Calu3 (cell line): ENCODE measurements at regions not wholly inside any gene's neighbourhood (a gene's known extent, or its start where the extent isn't known, plus 50 kb on each side); places are given as distances from the start of the nearest gene placed in this dataset.
"Not testable (repeated sequence)": the region's sequence is repeated elsewhere in the genome, so short reads cannot be mapped to it uniquely, and the experiment has no call there.

ENCODE experiments used
- BruUV-seq: library from RNA; stranded (reverse); fragments of 400-500 nt; replicated peaks from 2 replicates; lab custom pipeline; 2021; lab: Mats Ljungman, UMichigan
- CTCF ChIA-PET: fragments of 300-600 bp; sonication (Branson Sonifier 250); formaldehyde crosslinking; loops from one replicate; lab custom pipeline; 2022; ENCODE audit warnings: antibody characterized with exemption; lab: Charles Lee
- DNase-seq: peaks from one replicate; pipeline ENCODE4 v3.0.0; 2022
- H3K27ac Mint-ChIP-seq: one replicate; pipeline ENCODE4 v1.8.0; 2022; ENCODE audit warnings: mixed read lengths; ENCODE audit not compliant: unreplicated experiment
- H3K27me3 Mint-ChIP-seq: one replicate; pipeline ENCODE4 v1.8.0; 2022; ENCODE audit warnings: mixed read lengths; ENCODE audit not compliant: unreplicated experiment
- H3K36me3 Mint-ChIP-seq: one replicate; pipeline ENCODE4 v1.8.0; 2022; ENCODE audit warnings: mild to moderate bottlenecking, moderate library complexity, mixed read lengths; ENCODE audit not compliant: insufficient read depth, unreplicated experiment
- H3K4me1 Mint-ChIP-seq: one replicate; pipeline ENCODE4 v1.8.0; 2022; ENCODE audit warnings: mild to moderate bottlenecking, low read depth, mixed read lengths; ENCODE audit not compliant: unreplicated experiment
- H3K4me3 Mint-ChIP-seq: one replicate; pipeline ENCODE4 v1.8.0; 2022; ENCODE audit warnings: mild to moderate bottlenecking, low read depth, moderate library complexity, mixed read lengths; ENCODE audit not compliant: unreplicated experiment
- H3K9me3 Mint-ChIP-seq: one replicate; pipeline ENCODE4 v1.8.0; 2022; ENCODE audit warnings: low read depth, mixed read lengths; ENCODE audit not compliant: unreplicated experiment
- intact Hi-C: fragments of 100-400 bp; cut with micrococcal nuclease; formaldehyde crosslinking; loops from one replicate; pipeline ENCODE4 v1.10.0; 2022; ENCODE audit not compliant: unreplicated experiment
- TF ChIP-seq, protein P1 (sequence below): fragments of 200-600 bp; IDR thresholded peaks from one replicate; pipeline ENCODE4 v1.8.0; 2022; ENCODE audit warnings: antibody characterized with exemption; ENCODE audit not compliant: unreplicated experiment

DNA sequence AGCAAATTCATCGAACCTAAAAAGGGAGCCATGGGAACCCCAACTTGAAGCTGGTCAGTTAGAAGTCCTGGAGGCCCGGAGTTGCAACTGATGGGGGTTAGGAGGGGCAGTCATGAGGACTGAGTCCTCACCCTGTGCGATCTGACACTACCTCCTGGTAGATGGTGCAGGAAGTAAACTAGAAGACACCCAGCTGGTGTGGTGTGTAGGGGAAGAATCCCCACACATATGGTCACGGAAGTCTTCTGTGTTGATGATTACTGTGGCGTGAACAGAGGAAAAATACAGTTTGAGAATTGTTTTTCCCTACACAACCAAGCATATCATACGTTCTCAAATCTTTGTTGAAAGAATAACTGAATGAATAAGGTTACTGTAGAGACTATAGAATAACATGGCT lies 164.6 kb upstream of the KCTD7 start:
- H3K27ac Mint-ChIP-seq = no peak overlapping the region
- no peaks in the 10 kb centered on the region for H3K4me1 Mint-ChIP-seq
- intact Hi-C loops = no loop called here
- H3K36me3 Mint-ChIP-seq = no peaks in the 10 kb centered on the region
- H3K9me3 Mint-ChIP-seq = no peaks in the 10 kb centered on the region
- DNase-seq = no peak
- H3K4me3 Mint-ChIP-seq = no peak overlapping the region
- TF ChIP-seq, protein P1, sequence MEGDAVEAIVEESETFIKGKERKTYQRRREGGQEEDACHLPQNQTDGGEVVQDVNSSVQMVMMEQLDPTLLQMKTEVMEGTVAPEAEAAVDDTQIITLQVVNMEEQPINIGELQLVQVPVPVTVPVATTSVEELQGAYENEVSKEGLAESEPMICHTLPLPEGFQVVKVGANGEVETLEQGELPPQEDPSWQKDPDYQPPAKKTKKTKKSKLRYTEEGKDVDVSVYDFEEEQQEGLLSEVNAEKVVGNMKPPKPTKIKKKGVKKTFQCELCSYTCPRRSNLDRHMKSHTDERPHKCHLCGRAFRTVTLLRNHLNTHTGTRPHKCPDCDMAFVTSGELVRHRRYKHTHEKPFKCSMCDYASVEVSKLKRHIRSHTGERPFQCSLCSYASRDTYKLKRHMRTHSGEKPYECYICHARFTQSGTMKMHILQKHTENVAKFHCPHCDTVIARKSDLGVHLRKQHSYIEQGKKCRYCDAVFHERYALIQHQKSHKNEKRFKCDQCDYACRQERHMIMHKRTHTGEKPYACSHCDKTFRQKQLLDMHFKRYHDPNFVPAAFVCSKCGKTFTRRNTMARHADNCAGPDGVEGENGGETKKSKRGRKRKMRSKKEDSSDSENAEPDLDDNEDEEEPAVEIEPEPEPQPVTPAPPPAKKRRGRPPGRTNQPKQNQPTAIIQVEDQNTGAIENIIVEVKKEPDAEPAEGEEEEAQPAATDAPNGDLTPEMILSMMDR = no peak
- CTCF ChIA-PET = interaction anchor here (0.6 kb wide), 1 partner anchor 366 kb away, joined by 8 read pairs; no protein-coding TSS in a partner anchor
- BruUV-seq = no TSS peak
- no peaks in the 10 kb centered on the region for H3K27me3 Mint-ChIP-seq

DNA sequence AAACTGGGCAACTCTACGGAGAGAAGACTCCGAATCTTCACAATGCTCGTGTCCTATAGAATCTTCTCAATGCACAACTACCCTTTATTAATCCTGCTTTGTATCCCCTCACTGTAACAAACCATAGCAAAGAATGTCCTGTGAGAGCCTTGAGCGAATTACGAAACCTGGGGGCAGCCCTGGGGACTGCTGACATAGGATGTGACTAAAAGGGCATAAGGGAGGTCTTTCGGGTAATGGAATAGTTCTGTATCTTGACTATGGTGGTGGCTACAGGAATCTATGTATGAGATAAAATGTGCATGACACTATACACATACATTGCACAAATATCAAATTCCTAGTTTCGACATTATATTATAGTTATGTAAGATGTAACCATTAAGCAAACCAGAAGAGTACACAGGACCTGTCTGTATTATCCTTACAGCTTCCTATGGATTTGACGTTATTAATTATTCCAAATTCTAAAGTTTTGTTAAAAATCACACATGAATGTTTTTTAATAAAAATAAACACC lies 162.5 kb upstream of the KCTD7 start:
- intact Hi-C loops = no loop called here
- Mint-ChIP-seq H3K27me3 (no peaks in the 10 kb centered on the region), H3K36me3 (no peaks in the 10 kb centered on the region), H3K4me1 (no peaks in the 10 kb centered on the region), H3K9me3 (no peaks in the 10 kb centered on the region), H3K27ac (no peak overlapping the region), H3K4me3 (no peak overlapping the region)
- DNase-seq = no peak
- TF ChIP-seq, protein P1 = no peak
- no TSS peak for BruUV-seq
- CTCF ChIA-PET = no interaction called here

DNA sequence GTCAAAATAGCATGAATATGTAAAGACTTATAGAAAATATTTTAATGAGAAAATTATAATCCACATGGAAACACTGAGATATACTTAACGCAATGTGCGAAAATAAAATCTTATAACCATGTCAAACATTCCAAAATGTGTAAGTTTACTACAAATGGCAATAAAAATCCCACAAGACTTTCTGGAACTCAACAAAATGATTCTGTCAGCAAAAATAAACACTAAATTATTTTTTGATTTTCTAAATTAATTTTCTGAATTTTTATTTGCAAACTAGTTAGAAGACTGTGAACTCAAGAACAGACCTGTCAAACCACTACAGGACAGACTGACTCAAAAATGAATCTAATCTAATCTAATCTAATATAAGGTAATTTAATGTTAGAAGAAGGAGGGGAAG lies 160.8 kb upstream of the KCTD7 start:
- intact Hi-C loops = no loop called here
- no peaks in the 10 kb centered on the region for H3K4me1 Mint-ChIP-seq

DNA sequence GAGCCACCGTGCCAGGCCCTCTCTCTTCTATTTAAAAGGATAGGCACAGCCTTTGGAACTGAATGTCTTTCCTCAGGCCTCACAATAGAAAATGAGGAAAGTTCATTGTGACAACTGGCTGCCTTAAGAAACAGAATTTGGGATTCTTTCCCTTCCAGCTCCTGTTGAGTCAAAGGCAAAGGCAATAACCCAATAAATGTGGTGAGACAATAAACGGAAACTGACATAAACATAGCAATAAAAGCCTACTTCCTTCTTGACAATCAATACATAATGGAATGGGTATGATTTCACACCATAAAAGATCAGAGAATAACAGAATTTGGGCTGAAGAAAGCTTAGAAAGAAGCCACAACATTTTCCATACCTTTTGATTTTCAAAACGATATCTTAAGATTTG lies 155.6 kb upstream of the KCTD7 start:
- CTCF ChIA-PET, H3K4me1 Mint-ChIP-seq, BruUV-seq, H3K9me3 Mint-ChIP-seq, H3K27ac Mint-ChIP-seq, DNase-seq, H3K27me3 Mint-ChIP-seq, H3K36me3 Mint-ChIP-seq, H3K4me3 Mint-ChIP-seq, intact Hi-C loops: not testable (repeated sequence)

More for the DNA sequence above, 160.8 kb upstream of the KCTD7 start:
- CTCF ChIA-PET = no interaction called here
- no peak overlapping the region for H3K27ac Mint-ChIP-seq
- DNase-seq = no peak
- TF ChIP-seq, protein P1 = no peak
- BruUV-seq = no TSS peak
- no peaks in the 10 kb centered on the region for H3K36me3 Mint-ChIP-seq
- no peaks in the 10 kb centered on the region for H3K9me3 Mint-ChIP-seq
- no peaks in the 10 kb centered on the region for H3K27me3 Mint-ChIP-seq
- H3K4me3 Mint-ChIP-seq = no peak overlapping the region

DNA sequence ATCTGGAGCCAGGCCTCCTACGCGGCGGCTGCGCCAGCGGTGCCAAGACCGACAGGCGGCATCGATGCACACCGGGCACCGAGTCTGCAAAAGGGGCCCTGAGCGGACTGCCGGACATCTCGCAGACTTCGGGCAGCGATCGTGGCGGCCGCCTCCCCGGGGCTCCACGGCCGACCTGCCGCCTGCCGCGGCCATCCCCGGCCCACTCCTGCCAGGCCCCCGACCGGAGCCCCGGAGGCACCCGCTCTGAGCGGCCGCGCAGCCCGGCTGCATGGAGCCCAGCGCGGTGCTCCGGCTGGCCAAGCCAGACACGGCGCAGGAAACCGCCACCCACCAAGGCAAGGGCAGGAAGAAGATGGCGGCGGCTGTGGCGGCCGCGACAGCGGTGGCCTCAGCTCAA lies 154.2 kb upstream of the KCTD7 start:
- no peak overlapping the region for H3K27ac Mint-ChIP-seq
- TF ChIP-seq, protein P1 = no peak
- H3K36me3 Mint-ChIP-seq = peaks cover 5% of the 10 kb centered on the region
- DNase-seq = no peak
- no peaks in the 10 kb centered on the region for H3K27me3 Mint-ChIP-seq
- H3K4me3 Mint-ChIP-seq = no peak overlapping the region
- H3K4me1 Mint-ChIP-seq = no peaks in the 10 kb centered on the region
- H3K9me3 Mint-ChIP-seq = no peaks in the 10 kb centered on the region
- intact Hi-C loops = no loop called here
- BruUV-seq = no TSS peak
- CTCF ChIA-PET = interaction anchor here (0.6 kb wide), 1 partner anchor 88 kb away, joined by 3 read pairs; no protein-coding TSS in a partner anchor

DNA sequence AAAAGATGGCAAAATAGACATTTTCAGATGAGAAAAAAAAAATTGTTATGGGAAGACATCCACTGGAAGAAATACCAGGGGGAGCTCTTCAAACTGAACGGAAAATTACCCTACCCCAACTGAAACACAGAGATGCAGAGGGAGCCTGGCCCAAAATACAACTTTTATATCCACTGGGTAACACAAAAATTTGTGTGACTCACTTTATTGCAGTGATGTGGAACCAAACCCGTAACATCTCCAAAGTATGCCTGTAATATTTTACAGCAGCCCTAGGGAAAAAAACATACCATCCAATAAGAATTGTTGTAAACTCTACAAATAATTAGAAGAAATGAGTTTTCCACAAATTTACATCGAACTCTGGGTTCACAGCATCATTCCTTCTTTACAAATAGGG lies 152.6 kb upstream of the KCTD7 start:
- CTCF ChIA-PET, H3K4me1 Mint-ChIP-seq, H3K9me3 Mint-ChIP-seq, DNase-seq, H3K27ac Mint-ChIP-seq, H3K4me3 Mint-ChIP-seq, BruUV-seq, intact Hi-C loops, H3K36me3 Mint-ChIP-seq, H3K27me3 Mint-ChIP-seq: not testable (repeated sequence)

GRCh38 chr7:66477822-66478397 lies 150.8 kb upstream of the KCTD7 start:
- BruUV-seq, intact Hi-C loops, H3K27ac Mint-ChIP-seq, DNase-seq, H3K9me3 Mint-ChIP-seq, H3K36me3 Mint-ChIP-seq, H3K4me1 Mint-ChIP-seq, H3K4me3 Mint-ChIP-seq, H3K27me3 Mint-ChIP-seq: not testable (repeated sequence)
- CTCF ChIA-PET = interaction anchor here (0.8 kb wide), 1 partner anchor 428 kb away, joined by 10 read pairs; no protein-coding TSS in a partner anchor
